ENCODE measurements at regions not wholly inside any gene's neighbourhood (a gene's known extent, or its start where the extent isn't known, plus 50 kb on each side); places are given as distances from the start of the nearest gene placed in this dataset.

DNA sequence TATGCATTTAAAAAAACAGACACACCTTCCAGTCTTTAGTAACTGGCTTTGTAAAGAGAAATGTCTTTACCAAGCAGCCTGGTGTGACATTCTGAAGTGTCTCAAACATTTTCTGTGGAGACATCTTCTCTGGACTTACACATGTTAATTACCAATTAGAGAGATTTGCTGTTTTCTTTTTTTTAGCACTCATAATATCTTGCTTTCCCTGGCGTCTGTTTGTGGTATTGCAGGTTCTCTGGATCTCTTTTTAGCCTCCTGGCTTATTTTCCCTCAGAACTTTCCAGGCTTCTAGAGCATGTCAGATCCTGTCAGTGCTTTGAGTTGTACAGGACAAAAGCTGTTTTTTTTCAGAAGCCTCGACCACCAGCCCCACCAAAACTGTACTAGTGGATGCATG, 92.5 kb downstream of the MSX2 start:
- Histone ChIP-seq H3K9me3 (peaks cover 0 to 8% of the 10 kb centered on the region in 2 donors), H3K4me3 (no peak overlapping the region), H3K27ac (no peak overlapping the region), H3K27me3 (no peaks in the 10 kb centered on the region), H3K4me1 (no peaks in the 10 kb centered on the region), H3K36me3 (no peaks in the 10 kb centered on the region)
- DNase-seq (ENCODE audit: low spot score in 2 of 2) = no peak
- intact Hi-C loops (cut with DNase I; ENCODE audit: low total_unique reads) = no loop called here
- TF ChIP-seq, protein P1, sequence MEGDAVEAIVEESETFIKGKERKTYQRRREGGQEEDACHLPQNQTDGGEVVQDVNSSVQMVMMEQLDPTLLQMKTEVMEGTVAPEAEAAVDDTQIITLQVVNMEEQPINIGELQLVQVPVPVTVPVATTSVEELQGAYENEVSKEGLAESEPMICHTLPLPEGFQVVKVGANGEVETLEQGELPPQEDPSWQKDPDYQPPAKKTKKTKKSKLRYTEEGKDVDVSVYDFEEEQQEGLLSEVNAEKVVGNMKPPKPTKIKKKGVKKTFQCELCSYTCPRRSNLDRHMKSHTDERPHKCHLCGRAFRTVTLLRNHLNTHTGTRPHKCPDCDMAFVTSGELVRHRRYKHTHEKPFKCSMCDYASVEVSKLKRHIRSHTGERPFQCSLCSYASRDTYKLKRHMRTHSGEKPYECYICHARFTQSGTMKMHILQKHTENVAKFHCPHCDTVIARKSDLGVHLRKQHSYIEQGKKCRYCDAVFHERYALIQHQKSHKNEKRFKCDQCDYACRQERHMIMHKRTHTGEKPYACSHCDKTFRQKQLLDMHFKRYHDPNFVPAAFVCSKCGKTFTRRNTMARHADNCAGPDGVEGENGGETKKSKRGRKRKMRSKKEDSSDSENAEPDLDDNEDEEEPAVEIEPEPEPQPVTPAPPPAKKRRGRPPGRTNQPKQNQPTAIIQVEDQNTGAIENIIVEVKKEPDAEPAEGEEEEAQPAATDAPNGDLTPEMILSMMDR (IDR thresholded peaks at IDR 0.05) = no peak
- TF ChIP-seq POLR2AphosphoS5 (IDR thresholded peaks at IDR 0.05) (no peak), POLR2A (IDR thresholded peaks at IDR 0.05) (no peak)

DNA sequence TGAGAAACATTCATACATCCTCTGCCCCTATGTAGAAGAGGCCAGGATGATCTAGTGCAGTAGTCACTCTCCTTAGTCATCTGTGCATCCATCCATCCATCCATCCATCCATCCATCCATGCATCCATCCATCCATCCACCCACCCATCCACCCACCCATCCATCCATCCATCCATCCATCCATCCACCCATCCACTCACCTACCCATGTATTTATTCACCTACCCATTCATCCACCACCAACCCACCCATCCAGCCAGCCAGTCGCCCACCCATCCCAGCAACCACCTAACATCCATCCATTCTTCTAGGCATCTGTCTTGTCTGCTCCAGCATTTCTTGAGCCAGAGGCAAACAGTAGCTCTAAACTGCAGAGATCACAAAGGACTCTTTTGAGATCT, 87.1 kb downstream of the MSX2 start:
- H3K4me3 ChIP-seq = no peak overlapping the region
- no peaks in the 10 kb centered on the region for H3K4me1 ChIP-seq
- H3K36me3 ChIP-seq = no peaks in the 10 kb centered on the region
- intact Hi-C loops (cut with DNase I; ENCODE audit: low total_unique reads) = no loop called here
- DNase-seq (ENCODE audit: low spot score in 2 of 2) = no peak
- H3K9me3 ChIP-seq = peaks cover 0 to 2% of the 10 kb centered on the region in 2 donors
- TF ChIP-seq POLR2A (IDR thresholded peaks at IDR 0.05) (no peak), POLR2AphosphoS5 (IDR thresholded peaks at IDR 0.05) (no peak)
- TF ChIP-seq, protein P1 (IDR thresholded peaks at IDR 0.05) = no peak
- H3K27me3 ChIP-seq = no peaks in the 10 kb centered on the region
- no peak overlapping the region for H3K27ac ChIP-seq

- intact Hi-C loops (cut with DNase I; ENCODE audit: low total_unique reads) = no loop called here
- TF ChIP-seq, protein P1 (IDR thresholded peaks at IDR 0.05) = no peak
- TF ChIP-seq POLR2AphosphoS5 (IDR thresholded peaks at IDR 0.05) (no peak), POLR2A (IDR thresholded peaks at IDR 0.05) (no peak)
- no peaks in the 10 kb centered on the region for H3K4me1 ChIP-seq
- no peak for DNase-seq (ENCODE audit: low spot score in 2 of 2)
- no peaks in the 10 kb centered on the region for H3K27me3 ChIP-seq
- H3K4me3 ChIP-seq = no peak overlapping the region
- H3K9me3 ChIP-seq = peaks cover 0 to under 1% of the 10 kb centered on the region in 2 donors
- H3K36me3 ChIP-seq = no peaks in the 10 kb centered on the region
- H3K27ac ChIP-seq = no peak overlapping the region
Observed at GRCh38 chr5:174810796-174811195, 86.4 kb downstream of the MSX2 start.

DNA sequence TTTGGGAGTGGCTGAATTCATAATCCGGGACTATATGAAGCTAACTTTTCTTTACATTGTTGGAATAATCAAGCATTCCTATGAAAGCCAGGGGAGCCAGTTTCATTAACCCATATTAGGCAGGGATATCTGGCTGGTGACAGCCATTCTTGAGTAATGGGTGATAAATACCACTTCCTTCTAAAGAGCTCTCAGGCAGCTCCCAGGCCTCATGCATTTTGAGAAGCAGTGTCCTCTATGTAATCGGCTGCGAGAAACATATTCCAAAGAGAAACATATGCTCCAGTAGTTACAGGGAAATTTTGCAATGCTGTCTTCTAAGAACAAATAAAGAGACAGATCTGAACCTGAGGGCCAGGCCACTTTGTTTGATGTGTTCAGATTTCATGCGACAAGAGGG, 83.1 kb downstream of the MSX2 start:
- Histone ChIP-seq H3K27me3 (no peaks in the 10 kb centered on the region), H3K27ac (no peak overlapping the region), H3K4me3 (no peak overlapping the region), H3K36me3 (no peaks in the 10 kb centered on the region), H3K9me3 (peaks cover 0 to 6% of the 10 kb centered on the region in 2 donors), H3K4me1 (no peaks in the 10 kb centered on the region)
- DNase-seq (ENCODE audit: low spot score in 2 of 2) = no peak
- TF ChIP-seq, protein P1 (IDR thresholded peaks at IDR 0.05) = no peak
- TF ChIP-seq POLR2AphosphoS5 (IDR thresholded peaks at IDR 0.05) (no peak), POLR2A (IDR thresholded peaks at IDR 0.05) (no peak)
- intact Hi-C loops (cut with DNase I; ENCODE audit: low total_unique reads) = no loop called here

DNA sequence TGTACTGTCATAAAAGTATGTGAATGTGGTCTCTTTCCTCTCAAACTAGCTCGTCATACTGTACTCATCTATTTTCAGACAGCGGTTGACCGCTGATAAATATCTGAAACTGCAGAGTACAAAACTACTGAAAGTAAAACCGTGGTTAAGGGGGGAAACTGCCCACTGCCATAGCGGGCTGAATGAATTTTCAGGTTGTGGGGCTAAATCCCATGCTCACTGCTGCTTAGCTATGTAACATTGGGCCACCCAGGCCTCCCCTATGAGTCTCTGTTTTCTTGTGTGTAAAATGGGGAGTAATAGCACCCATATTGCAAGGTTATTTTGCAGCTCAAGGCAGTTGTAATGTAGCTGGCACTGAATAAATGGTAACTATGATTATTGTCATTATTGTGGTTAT, 82.3 kb downstream of the MSX2 start:
- Histone ChIP-seq H3K27ac (no peak overlapping the region), H3K4me3 (no peak overlapping the region), H3K4me1 (no peaks in the 10 kb centered on the region), H3K36me3 (no peaks in the 10 kb centered on the region), H3K9me3 (peaks cover 0 to 6% of the 10 kb centered on the region in 2 donors), H3K27me3 (no peaks in the 10 kb centered on the region)
- intact Hi-C loops (cut with DNase I; ENCODE audit: low total_unique reads) = no loop called here
- TF ChIP-seq POLR2AphosphoS5 (IDR thresholded peaks at IDR 0.05) (no peak), POLR2A (IDR thresholded peaks at IDR 0.05) (no peak)
- TF ChIP-seq, protein P1 (IDR thresholded peaks at IDR 0.05) = no peak
- no peak for DNase-seq (ENCODE audit: low spot score in 2 of 2)

Data from breast epithelium (tissue), 4 donors.